HL-60 (cell line): ENCODE measurements at regions not wholly inside any gene's neighbourhood (a gene's known extent, or its start where the extent isn't known, plus 50 kb on each side); places are given as distances from the start of the nearest gene placed in this dataset.

Experiments used
- DNase-seq, 2 experiments: peaks; one replicate each; pipeline ENCODE4 v3.0.0-alpha.2; 2010 to 2020; ENCODE audit warnings: low read depth in 1 of 2, low spot score in 1 of 2
- H3K27ac ChIP-seq: fragments of 250-450 bp; sonication (Bioruptor Pico); replicated peaks from 2 replicates; pipeline ENCODE4 v1.5.1; 2020; ENCODE audit warnings: mild to moderate bottlenecking, moderate library complexity
- H3K27me3 ChIP-seq: fragments of 250-450 bp; sonication (Bioruptor Pico); 2 replicates; pipeline ENCODE4 v1.5.1; 2021; ENCODE audit warnings: mild to moderate bottlenecking, moderate library complexity; ENCODE audit not compliant: insufficient read depth, poor library complexity, severe bottlenecking
- H3K4me3 ChIP-seq: replicated peaks from 2 replicates; pipeline ENCODE4 v1.5.1; 2011; ENCODE audit warnings: mild to moderate bottlenecking, control low read depth, low read length; ENCODE audit not compliant: insufficient read depth
- GABPA ChIP-seq: IDR thresholded peaks from 2 replicates; pipeline ENCODE4 v1.6.1; 2012; ENCODE audit warnings: low read depth
- POLR2AphosphoS5 ChIP-seq: IDR thresholded peaks from 2 replicates; pipeline ENCODE4 v1.6.1; 2012; ENCODE audit warnings: low read depth
- SPI1 ChIP-seq: IDR thresholded peaks from 2 replicates; pipeline ENCODE4 v1.6.1; 2012; ENCODE audit warnings: low read depth, mild to moderate bottlenecking, borderline replicate concordance
- TF ChIP-seq, protein P1 (sequence below): IDR thresholded peaks from 2 replicates; pipeline ENCODE4 v1.6.1; 2012; ENCODE audit warnings: low read depth; ENCODE audit not compliant: insufficient replicate concordance
- TF ChIP-seq, protein P2 (sequence below): IDR thresholded peaks from one replicate; pipeline ENCODE4 v1.5.1; 2011; ENCODE audit warnings: low read length, control low read depth, inconsistent platforms; ENCODE audit not compliant: insufficient read depth

- H3K27ac ChIP-seq: no peak overlapping the region
- no peak for DNase-seq
- no peak overlapping the region for H3K4me3 ChIP-seq
- no peak for TF ChIP-seq SPI1
- TF ChIP-seq, protein P1, sequence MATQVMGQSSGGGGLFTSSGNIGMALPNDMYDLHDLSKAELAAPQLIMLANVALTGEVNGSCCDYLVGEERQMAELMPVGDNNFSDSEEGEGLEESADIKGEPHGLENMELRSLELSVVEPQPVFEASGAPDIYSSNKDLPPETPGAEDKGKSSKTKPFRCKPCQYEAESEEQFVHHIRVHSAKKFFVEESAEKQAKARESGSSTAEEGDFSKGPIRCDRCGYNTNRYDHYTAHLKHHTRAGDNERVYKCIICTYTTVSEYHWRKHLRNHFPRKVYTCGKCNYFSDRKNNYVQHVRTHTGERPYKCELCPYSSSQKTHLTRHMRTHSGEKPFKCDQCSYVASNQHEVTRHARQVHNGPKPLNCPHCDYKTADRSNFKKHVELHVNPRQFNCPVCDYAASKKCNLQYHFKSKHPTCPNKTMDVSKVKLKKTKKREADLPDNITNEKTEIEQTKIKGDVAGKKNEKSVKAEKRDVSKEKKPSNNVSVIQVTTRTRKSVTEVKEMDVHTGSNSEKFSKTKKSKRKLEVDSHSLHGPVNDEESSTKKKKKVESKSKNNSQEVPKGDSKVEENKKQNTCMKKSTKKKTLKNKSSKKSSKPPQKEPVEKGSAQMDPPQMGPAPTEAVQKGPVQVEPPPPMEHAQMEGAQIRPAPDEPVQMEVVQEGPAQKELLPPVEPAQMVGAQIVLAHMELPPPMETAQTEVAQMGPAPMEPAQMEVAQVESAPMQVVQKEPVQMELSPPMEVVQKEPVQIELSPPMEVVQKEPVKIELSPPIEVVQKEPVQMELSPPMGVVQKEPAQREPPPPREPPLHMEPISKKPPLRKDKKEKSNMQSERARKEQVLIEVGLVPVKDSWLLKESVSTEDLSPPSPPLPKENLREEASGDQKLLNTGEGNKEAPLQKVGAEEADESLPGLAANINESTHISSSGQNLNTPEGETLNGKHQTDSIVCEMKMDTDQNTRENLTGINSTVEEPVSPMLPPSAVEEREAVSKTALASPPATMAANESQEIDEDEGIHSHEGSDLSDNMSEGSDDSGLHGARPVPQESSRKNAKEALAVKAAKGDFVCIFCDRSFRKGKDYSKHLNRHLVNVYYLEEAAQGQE: no peak
- no peaks in the 10 kb centered on the region for H3K27me3 ChIP-seq
Observed at GRCh38 chr20:10798811-10799210, 125.0 kb upstream of the JAG1 start.

DNA sequence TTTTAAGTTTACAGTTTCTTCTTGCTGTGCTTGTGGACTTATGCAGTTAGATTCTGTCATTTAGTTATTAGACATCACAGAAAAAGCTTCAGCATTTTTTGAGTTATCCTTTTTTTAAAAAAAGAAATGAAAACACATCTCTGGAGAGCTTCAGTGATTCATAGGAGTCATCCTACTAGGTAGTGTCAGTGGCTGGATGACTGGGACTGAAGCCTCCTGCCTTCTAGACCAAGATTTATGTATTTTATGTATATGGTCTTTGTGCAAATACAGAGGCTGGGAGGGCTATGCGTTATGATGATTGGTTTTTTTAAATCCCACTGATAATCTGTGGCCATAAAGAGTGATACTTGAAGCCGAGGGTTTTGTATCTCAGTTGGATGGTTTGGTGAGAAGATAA lies 125.9 kb upstream of the JAG1 start:
- H3K27ac ChIP-seq: no peak overlapping the region
- DNase-seq: no peak
- H3K4me3 ChIP-seq: no peak overlapping the region
- TF ChIP-seq SPI1: no peak
- TF ChIP-seq POLR2AphosphoS5: no peak
- TF ChIP-seq, protein P1: no peak
- no peak for TF ChIP-seq GABPA
- TF ChIP-seq, protein P2, sequence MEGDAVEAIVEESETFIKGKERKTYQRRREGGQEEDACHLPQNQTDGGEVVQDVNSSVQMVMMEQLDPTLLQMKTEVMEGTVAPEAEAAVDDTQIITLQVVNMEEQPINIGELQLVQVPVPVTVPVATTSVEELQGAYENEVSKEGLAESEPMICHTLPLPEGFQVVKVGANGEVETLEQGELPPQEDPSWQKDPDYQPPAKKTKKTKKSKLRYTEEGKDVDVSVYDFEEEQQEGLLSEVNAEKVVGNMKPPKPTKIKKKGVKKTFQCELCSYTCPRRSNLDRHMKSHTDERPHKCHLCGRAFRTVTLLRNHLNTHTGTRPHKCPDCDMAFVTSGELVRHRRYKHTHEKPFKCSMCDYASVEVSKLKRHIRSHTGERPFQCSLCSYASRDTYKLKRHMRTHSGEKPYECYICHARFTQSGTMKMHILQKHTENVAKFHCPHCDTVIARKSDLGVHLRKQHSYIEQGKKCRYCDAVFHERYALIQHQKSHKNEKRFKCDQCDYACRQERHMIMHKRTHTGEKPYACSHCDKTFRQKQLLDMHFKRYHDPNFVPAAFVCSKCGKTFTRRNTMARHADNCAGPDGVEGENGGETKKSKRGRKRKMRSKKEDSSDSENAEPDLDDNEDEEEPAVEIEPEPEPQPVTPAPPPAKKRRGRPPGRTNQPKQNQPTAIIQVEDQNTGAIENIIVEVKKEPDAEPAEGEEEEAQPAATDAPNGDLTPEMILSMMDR: no peak
- H3K27me3 ChIP-seq: no peaks in the 10 kb centered on the region

- Histone ChIP-seq H3K27ac (no peak overlapping the region), H3K27me3 (no peaks in the 10 kb centered on the region), H3K4me3 (no peak overlapping the region)
- TF ChIP-seq, protein P2: no peak
- TF ChIP-seq, protein P1: no peak
- no peak for TF ChIP-seq GABPA
- TF ChIP-seq SPI1: no peak
- TF ChIP-seq POLR2AphosphoS5: no peak
- no peak for DNase-seq
Observed at GRCh38 chr20:10800288-10800687, 126.5 kb upstream of the JAG1 start.

GRCh38 chr20:10802236-10802635 lies 128.4 kb upstream of the JAG1 start:
- TF ChIP-seq POLR2AphosphoS5: no peak
- TF ChIP-seq, protein P1: no peak
- TF ChIP-seq, protein P2: no peak
- no peak for TF ChIP-seq SPI1
- no peak for TF ChIP-seq GABPA
- no peaks in the 10 kb centered on the region for H3K27me3 ChIP-seq
- no peak for DNase-seq
- H3K27ac ChIP-seq: no peak overlapping the region
- H3K4me3 ChIP-seq: no peak overlapping the region
